GOT3 (cell line): ENCODE measurements at regions not wholly inside any gene's neighbourhood (a gene's known extent, or its start where the extent isn't known, plus 50 kb on each side); places are given as distances from the start of the nearest gene placed in this dataset.

Experiments used
- DNase-seq: peaks from one replicate; lab custom pipeline; 2025; ENCODE audit warnings: mixed read lengths; lab: John Stamatoyannopoulos, UW

DNA sequence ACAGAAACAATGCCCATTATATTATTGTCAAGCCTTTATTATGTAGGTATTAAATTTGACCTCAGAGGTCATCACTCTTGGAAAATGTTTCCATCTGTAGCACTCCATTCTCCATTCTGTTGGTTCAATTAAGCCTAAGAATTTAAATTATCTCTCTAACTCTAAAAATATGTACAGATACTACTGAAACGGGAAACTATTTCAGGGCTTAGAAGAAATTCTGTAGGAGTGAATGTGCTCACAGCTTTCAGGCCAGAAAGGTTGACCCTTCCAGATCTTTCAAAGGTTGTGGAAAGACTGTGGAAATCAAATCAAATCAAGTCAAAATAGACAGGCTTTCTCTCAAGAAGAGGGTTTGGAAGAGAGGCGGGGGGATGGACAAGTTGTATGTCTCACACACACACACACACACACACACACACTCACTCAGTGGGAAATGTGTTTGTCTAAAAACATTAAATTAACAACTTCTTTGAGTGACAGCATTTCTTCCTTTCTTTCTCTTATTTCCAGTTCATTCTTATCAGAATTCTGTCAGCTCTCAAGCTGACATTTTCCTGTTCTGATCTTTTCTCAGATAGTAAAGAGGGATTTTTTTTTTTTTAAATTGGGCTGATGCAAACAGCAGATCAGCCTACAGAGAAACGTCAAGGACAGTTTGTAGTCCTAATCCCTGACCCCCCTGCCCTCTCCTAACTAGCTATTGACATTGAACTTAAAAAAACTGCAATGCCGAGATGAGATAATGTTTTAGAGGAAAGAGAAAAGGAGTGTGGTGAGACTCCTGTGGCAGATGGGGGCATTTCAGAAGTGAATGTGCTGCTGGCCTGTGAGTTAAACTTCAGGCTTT is 139.0 kb upstream of the ZFHX3 start:
- DNase-seq, result no peak

DNA sequence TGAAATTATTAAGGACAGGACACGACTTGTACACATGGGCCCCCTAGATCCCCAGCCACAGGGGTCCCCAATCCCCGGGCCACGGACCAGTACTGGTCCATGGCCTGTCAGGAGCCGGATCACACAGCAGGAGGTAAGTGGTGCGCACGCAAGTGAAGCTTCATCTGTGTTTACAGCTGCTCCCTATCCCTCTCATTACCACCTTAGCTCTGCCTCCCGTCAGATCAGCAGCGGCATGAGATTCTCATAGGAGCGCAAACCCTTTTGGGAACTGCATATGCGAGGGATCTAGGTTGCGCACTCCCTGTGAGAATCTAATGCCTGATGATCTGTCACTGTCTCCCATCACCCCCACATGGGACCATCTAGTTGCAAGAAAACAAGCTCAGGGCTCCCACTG is 137.8 kb upstream of the ZFHX3 start:
- DNase-seq, result no peak

DNA sequence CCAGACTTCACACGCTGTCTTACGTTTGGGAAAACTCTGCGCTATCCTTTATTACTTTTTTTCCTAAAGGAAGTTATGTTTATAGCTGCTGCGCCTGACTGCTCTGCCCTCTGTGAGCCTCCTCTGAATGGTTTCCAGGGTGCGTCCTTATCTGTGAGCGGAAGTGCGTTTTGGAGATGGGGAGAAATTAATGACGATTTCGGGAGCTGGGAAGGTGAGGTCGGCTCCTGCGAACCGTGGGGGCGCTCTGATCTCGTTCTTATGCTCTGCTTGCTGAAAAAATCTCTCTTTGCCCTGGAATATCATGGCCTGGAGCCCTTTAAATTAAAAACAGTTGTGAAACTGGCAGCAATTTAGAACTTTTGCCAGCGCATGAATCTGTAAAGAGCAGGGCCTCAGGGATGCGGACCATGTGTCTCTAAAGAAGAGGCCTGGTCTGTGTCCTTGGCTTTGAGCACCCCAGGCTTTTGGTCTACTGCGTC is 135.7 kb upstream of the ZFHX3 start:
- DNase-seq, result no peak

DNA sequence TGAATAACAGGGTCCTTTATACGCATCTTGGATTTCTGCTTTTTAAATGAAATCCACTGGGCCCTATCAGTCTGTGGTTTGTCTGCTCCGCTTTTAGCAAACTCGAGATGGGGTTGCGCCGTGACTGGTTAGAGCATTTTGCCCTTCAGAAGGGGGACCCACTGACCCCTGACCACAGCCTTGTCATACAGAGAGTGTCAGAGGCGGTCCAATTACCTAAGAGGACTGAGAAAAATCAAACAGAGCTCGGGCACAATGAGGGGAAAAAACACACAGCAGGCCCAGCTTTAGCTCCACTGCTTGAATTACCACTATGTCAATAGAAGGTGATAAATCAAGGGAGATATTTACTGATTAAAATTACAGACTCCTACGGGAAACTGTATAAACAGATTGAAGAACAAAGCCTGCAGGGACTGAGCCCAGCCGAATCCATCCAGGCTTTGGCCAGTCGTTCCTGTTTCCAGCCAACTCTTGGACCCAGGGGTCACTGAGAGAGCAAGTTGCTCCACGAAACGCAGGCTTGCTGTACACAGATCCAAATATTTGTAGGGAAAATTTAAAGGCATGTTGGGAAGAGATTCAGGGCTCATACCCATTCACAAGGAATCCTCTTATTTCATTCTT is 131.9 kb upstream of the ZFHX3 start:
- DNase-seq, result no peak

DNA sequence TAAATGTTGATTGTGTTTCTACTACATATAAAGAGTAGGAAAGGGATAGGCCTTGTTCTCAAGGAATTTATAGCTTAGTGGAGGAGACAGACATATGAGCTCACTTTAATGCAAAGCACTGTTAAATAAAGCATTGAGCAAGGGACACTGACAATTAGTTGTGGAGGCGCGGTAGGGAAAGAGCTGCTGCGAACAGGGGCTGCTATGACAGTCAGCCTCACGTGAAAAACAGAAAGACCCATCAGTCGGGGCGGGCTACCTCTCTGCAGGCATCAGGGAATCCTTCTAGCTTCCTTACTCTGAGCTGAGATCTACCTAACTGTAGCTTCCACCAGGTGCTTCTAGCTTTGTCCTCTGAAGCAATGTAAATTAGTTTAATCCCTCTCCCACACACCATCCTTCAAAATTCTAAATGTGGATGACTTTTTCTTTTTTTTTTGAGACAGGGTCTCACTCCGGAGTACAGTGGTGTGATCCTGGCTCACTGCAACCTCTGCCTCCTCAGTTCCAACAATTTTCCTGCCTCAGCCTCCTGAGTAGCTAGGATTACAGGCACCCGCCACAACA is 129.9 kb upstream of the ZFHX3 start:
- no peak for DNase-seq

DNA sequence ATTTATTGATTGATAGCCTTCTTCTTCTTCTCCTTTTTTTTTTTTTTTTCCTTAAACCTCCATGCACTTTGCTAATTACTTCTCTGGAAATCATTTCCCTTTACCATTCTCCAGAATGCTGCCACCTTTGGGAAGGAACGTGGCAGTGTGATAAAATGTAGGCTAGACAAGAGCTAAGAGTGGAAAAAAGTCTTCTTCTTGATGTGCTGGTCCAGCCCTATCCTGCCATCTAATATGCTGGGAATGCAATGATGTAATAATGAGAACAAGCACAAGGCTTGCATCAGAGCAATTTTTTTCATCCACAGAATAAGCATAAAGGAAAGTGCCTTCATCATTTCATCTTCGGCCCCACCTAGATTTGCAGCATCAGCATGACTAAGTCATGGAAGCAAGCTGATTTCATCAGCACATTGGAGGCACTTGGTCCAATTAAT is 128.7 kb upstream of the ZFHX3 start:
- DNase-seq, result no peak

DNA sequence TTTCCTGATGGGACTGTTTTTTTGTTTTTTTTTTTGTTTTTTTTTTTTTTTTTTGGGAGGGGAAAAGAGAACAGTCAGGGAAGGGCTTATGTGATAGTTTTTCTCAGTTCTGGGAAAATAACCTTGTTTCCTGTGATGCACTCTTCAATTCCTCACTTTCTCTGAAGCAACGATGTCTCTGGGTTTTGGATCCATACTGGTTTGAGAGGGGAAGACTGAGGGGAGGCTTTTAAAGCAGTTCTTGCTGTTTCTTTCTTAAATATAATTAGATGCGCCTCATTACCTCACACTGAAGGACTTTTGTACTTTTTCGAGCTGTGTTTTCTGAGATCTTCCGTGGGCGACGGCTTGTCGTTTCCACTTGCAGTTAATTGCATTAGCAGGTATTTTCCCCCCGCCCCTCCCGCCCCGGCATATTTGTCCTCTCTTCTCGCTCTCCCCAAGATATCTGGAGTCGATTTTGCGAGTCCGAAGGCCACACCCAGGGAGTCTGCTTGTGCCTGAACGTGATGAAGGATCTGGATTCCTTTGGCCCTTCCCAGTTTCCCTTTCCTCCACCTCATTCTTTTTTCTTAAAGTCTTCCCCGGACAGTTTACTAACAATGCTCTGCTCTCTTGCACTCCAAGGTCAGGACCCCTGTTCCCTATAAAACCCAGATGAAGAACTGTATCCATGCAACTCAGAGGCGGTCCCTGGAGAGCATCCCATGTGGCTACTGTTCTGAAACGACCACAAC is 125.2 kb upstream of the ZFHX3 start:
- DNase-seq, result no peak

DNA sequence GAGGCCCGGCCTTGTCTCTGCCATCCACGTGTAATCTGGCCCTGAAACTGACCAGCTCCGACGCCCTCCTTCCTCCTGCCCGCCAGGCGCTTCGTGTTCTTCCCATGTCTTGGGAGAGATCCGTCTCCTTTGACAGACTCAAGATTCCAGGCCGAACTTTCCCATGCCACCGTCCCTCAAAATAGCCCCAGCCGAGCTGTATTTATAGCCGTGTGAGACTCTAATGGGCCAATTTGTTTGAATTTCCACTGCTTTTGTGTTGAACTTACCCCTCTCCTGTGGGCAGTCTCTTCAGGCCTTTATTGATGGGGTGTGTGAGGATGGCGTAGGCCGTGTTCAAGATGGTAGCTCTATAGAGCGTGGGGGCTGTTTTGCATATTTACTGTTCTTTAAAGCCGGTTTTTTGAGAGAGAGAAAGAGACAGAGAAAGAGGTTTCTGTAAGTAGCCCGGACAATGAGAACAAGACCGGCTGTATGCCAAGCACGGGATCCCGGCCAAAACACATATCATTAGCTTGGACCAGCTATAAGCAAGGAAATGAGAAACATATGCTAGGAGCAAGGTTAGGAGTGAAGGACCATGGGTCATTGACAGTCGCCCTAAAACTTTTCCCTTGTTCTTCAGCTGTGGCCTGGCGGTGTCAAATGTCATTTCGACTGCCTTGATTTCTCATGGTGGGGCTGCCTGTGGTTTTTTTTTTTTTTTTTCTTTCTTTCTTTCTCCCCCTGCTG is 124.5 kb upstream of the ZFHX3 start:
- peak; percentile 26 for DNase-seq

DNA sequence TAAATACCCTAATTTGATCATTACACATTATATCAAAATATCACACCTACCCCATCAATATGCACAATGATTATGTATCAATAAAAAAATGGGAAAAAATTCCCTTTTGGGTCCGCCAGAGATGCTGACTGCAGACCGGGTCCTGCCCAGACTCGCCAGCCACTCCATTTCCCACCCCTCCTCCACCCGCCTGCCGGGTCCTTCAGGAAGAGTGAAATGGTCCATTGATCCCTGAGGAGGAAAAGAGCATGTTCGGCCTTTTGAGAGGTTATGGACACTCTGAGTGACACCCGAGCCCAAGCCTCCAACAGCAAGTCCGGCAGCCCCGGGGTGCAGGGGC is 123.9 kb upstream of the ZFHX3 start:
- no peak for DNase-seq

DNA sequence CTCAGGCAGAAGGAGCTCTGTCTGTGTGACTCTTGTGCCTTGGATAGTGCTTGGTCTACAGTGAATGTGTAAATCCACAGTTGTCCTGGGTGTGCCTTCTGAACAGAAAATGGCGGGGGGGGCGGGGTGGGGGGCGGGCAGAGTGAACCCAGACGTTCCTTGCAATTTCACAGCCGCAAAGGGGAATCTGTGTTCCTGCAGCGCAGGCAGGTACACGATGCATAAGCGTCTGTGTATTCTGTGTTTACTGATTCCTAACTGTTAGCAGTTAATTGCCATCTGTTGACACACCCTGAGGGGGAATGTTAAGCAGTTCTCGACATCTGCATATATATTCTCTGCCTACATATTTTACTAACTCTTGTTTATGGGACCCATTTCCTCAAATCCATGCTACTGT is 123.5 kb upstream of the ZFHX3 start:
- no peak for DNase-seq

DNA sequence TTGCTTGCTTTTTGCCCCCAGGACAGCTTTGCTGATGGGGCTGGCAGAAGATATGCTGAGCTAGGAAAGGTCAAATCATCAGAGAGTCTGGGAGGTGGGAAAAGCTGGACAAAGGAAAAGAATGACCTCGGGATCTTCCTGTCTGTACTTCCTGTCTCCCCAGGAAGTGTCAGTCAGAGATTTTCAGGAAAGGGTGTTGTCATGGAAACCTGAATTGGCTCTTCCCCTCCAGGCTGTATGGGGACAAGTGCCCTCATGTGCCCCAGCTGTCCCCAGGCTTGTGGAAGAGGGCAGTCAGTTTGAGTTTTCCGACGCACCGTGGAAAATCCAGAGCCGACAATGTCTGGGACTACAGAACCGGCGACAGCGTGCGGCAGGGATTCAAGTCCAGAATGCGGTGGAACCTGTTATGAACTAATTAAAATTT is 122.7 kb upstream of the ZFHX3 start:
- no peak for DNase-seq

DNA sequence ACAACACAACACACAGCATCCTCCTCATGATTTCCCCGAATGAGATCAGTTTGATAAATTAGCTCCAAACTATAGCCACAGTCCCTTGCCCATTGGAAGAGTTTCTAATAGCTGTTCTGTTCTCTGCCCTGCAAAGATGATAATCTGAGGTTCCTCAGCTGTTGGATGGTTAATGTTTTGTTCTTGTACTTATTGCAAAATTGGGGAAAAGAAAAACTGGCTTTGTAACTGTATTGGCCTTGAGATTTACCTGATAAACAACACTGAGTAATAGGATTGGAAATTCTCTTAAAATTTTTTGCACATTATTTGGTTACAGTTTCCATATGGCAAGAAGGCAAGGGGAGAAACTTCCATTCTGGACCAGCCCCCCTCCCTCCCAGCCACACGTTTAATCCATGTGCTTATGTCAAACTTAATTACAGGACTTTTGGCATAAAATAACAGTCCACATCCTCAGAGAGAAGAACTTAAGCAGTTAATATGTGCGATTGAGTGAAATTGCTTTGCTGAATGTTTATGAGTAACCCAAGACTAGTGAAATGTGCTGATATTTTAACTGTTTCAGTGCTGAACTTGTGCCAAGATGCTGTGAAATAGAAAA is 119.1 kb upstream of the ZFHX3 start:
- no peak for DNase-seq

DNA sequence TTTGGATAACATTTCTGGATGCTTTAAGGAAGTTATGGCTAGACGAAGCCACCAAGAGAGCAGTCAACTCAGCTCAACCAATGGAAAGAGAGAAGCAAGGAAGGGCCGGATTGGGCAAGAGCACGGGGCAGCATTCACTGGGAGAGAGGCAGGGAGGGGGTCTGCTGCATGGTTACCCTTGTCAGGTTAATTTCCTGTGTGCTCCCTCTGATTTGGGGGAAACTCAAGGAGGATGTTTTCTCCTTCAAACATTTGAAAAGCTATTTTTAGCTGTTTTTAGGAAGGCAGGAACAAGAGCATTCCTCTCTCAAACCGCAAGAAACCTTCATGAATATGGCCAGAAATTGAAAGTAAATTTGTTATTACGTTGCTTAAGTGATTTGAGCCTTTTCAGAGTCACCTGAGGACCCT is 118.5 kb upstream of the ZFHX3 start:
- DNase-seq, result no peak

DNA sequence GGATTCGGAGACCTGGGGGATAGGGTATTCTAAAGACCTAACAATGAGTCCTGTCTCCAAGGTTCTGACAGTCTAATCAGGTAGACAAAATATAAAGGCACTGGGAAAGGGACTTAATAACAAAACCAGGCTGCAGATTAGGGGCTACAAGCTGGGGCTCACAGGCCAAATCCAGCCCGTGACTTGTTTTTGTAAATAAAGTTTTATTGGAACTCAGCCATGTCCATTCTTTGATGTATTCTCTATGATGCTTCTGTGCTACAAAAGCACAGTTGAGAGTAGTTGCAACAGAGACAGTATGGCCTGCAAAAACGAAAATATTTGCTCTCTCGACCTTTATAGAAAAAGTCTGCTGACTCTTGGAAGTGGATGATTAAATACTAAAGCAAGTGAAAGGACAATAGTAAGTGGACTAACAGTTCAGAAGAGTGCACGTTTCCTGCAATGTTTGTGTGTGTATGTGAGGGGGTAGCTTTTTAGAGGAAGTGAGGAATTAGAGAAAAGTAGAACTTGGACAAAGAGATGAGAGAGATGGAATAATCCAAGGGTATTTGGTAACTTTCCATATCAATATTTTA is 115.4 kb upstream of the ZFHX3 start:
- no peak for DNase-seq

DNA sequence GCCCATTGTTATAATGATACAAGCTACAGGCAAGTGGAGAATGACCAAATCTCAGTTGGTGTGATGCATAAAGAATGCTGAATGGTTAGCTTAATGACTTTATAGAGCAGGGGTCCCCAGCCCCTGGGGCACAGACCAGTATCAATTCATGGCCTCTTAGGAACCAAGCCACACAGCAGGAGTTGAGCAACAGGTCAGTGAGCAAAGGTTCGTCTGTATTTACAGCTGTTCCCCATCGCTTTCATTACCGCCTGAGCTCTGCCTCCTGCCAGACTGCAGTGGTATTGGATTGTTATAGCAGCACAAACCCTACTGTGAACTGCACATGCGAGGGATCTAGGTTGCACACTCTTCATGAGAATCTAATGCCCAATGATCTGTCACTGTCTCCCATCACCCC is 114.0 kb upstream of the ZFHX3 start:
- no peak for DNase-seq

DNA sequence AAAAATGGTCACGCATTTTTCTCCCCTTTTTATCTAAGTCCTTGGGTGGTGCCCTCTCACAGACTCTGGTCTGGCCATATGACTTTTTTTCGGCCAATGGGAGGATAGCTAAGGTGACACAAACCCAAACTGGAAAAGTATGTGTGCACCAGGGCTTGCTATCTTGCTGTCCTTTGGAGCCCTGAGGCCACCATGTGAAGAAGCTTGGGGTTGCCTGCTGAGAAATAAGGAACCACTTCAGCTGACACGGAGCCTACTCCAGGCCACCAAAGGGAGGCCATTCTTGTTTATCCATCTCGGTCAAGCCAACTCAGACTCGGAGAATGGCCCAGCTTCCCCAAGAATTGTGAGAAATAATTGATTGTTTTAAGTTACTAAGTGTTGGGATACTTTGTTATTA is 111.4 kb upstream of the ZFHX3 start:
- no peak for DNase-seq

DNA sequence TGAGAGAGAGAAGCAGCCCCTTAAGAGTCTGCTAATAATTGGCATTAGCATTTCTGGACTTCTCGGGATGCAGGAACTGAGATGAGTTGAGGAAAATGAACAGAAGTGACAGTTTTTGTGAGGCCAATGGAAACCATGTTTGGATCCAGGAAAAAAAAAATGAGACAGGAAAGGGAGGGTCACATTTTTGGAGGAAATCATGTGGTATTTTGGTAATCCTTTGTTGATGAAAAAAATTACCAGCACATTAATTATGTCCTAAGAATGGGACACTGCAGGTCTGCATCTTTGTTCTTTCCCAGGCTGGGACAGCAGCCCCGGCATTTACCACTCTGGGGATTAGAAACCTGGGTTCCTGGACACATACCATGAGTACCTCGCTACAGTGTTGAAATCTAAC is 109.9 kb upstream of the ZFHX3 start:
- no peak for DNase-seq

DNA sequence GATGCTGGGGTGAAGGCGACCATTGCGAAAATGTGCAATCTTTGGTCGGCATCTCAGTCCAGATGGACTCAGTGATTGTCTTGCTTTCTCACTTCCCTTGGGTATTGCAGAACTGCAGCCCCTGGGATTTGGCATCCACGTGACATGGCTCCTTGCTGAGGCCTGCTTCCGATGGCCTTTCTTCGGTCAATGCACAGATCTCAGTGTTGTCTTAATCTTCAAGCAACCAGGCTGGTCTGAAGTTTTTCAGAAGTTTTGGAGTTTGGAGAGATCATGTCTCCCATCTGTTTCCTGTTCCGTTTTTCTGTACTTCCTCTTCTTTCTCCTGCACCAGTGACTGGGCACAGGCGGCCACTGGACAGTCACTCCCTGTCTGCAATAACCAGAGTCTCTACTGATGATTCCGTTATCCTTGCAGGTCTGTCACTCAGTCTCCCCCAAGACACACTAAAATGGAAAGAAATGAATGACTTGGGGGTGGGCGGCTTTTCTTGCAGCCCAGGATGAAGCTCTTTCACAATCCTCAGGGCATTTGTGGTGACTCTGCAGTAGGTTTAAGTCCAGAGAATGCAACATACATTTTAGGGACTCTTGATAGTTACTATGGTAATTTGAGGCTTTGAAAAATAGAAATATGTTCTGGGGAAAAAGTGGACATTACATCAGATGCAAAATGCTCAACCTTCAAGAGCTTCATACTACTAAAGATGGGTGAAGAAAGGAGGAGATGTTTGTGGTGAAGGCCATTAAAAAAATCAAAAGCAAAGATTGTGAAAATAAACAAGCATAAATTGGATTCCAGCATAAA is 106.3 kb upstream of the ZFHX3 start:
- no peak for DNase-seq

DNA sequence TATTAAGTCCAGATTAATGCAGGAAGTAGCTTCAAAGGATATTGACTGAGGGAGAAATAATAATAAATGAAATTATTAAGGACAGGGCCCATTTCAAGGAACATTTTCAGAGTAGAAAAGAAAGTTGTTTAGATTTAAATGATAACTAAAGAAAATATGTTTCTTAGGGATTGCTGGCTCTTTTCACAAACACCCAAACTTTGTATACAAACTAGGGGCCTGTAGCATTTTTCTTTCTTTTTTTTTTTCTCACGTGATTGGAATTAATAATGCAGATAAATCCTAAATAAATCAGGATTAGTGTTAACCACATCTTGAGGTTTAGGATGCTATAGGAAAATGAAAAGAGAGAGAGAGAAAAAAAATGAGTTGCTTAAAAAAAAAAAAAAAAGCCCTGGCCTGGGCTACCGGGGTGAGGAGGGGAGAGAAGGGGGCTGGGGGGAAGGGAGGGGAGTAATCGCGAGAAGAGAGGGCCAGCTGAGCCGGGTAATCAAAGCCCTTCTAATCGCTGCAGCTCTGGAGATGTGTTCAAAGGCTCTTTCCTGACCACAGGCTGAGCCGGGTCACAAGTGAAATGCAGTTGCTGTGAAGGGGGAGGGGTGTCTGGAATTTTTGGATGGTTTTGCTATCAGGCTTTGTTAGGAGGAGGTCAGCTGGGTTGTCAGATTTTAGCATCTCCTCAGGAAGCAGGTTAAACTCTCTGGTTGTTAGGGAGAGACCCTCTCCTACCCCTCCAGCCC is 104.6 kb upstream of the ZFHX3 start:
- no peak for DNase-seq

DNA sequence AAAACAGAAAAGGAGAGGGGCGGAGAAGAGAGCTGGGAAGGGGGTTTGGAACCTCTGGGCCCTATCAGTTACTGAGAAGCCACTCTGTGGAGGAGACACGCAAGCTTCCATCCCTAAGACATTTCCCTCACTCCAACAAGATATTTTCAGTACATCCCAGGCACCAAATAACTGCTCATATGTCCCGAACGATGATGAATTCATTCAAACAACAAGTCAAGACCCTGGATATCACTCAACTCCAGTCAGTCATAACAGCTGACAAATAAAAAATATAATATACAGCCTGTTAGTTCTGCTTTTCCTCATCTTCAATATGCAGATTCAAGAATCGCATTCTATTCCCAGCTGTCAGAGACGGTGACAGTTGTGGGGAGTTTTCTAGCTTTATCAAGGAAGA is 104.0 kb upstream of the ZFHX3 start:
- DNase-seq, result no peak
